Stomach (tissue), 4 donors: ENCODE measurements at regions not wholly inside any gene's neighbourhood (a gene's known extent, or its start where the extent isn't known, plus 50 kb on each side); places are given as distances from the start of the nearest gene placed in this dataset.

ENCODE experiments used
- EP300 ChIP-seq: sonication (generic); formaldehyde crosslinking; IDR thresholded peaks from one replicate; pipeline ENCODE4 v1.6.1; 2017; ENCODE audit warnings: antibody characterized with exemption
- POLR2A ChIP-seq, 4 donors: fragments of 450-650 bp; IDR thresholded peaks; one replicate each; pipeline ENCODE4 v1.6.1; 2016; ENCODE audit warnings: antibody characterized with exemption in 4 of 4, control low read depth in 2 of 4, mild to moderate bottlenecking in 1 of 4, moderate library complexity in 1 of 4
- POLR2AphosphoS5 ChIP-seq, 3 donors: sonication (generic); formaldehyde crosslinking; IDR thresholded peaks; one replicate each; pipeline ENCODE4 v1.6.1; 2016; ENCODE audit warnings: antibody characterized with exemption in 3 of 3
- TF ChIP-seq, protein P1 (sequence below), 7 experiments: fragments of 450-650 bp in 4 of 7; fragments of 200-600 bp in 3 of 7; sonication (generic) in 3 of 7; IDR thresholded peaks; one replicate each; pipeline ENCODE4 v1.5.1; 2016 to 2019; ENCODE audit warnings: antibody characterized with exemption in 7 of 7, control low read depth in 2 of 7, mild to moderate bottlenecking in 1 of 7

DNA sequence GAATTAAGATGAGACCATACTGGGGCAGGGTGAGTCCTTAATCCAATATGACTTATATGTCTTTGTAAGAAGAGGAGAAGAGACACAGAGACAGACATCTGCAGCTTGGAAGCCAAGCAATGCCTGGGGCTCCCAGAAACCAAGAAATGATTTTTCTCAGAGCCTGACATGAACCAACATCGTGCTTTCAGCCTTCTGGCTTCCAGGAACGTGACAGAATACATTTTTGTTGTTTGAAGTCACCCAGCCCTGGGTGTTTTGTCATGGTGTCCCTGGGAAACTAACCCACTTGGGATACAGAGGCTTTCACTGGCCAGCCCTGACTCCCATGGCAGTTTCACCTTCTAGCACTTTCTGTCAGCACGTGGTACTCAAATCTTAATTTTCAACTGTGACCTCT lies 95.3 kb upstream of the SLC10A2 start:
- TF ChIP-seq, protein P1, sequence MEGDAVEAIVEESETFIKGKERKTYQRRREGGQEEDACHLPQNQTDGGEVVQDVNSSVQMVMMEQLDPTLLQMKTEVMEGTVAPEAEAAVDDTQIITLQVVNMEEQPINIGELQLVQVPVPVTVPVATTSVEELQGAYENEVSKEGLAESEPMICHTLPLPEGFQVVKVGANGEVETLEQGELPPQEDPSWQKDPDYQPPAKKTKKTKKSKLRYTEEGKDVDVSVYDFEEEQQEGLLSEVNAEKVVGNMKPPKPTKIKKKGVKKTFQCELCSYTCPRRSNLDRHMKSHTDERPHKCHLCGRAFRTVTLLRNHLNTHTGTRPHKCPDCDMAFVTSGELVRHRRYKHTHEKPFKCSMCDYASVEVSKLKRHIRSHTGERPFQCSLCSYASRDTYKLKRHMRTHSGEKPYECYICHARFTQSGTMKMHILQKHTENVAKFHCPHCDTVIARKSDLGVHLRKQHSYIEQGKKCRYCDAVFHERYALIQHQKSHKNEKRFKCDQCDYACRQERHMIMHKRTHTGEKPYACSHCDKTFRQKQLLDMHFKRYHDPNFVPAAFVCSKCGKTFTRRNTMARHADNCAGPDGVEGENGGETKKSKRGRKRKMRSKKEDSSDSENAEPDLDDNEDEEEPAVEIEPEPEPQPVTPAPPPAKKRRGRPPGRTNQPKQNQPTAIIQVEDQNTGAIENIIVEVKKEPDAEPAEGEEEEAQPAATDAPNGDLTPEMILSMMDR (IDR thresholded peaks at IDR 0.05) = no peak
- TF ChIP-seq EP300 = no peak
- TF ChIP-seq POLR2A (IDR thresholded peaks at IDR 0.05) = no peak
- TF ChIP-seq POLR2AphosphoS5 (IDR thresholded peaks at IDR 0.05) = no peak
